T47D (cell line): ENCODE measurements at regions not wholly inside any gene's neighbourhood (a gene's known extent, or its start where the extent isn't known, plus 50 kb on each side); places are given as distances from the start of the nearest gene placed in this dataset.

Experiments
- DNase-seq, 2 experiments: peaks; one replicate each; pipeline versions ENCODE4 v3.0.0 to v3.0.0-alpha.2; 2011 to 2012; ENCODE audit warnings: low read depth in 1 of 2, low spot score in 1 of 2
- JUND ChIP-seq: IDR thresholded peaks from 2 replicates; pipeline ENCODE4 v1.6.1; 2012; ENCODE audit warnings: low read depth
- in situ Hi-C: cut with HindIII; loops from 2 replicates; pipeline ENCODE4 v1.10.0; 2016; ENCODE audit warnings: low sequenced_read_pairs, low pct_unique_long_range_greater_than_20kb

GRCh38 chr5:27571681-27572080 is 533.3 kb upstream of the CDH9 start:
- TF ChIP-seq JUND, result no peak
- in situ Hi-C loops, result no loop called here
- no peak for DNase-seq

DNA sequence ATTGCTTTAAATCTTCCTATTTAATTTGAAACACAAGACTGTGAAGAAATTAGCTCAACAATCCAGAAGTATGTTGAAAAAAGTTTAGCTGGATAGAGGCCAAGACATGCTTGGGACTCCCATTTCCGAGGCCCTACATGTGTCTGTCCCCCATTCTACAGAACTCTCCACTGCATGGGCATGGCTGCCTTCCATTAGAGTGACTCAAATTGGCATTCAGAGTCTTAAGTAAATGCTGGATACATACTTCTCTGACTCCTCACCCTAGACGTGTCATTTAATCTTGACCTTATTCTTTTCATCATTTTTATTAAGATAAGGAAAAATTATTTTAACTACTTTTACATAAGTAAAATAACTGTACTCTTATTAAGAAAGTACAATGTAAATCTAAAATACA is 530.4 kb upstream of the CDH9 start:
- in situ Hi-C loops, result no loop called here
- no peak for DNase-seq
- no peak for TF ChIP-seq JUND

GRCh38 chr5:27561408-27561807 is 523.0 kb upstream of the CDH9 start:
- no peak for TF ChIP-seq JUND
- DNase-seq, result no peak
- in situ Hi-C loops, result no loop called here

DNA sequence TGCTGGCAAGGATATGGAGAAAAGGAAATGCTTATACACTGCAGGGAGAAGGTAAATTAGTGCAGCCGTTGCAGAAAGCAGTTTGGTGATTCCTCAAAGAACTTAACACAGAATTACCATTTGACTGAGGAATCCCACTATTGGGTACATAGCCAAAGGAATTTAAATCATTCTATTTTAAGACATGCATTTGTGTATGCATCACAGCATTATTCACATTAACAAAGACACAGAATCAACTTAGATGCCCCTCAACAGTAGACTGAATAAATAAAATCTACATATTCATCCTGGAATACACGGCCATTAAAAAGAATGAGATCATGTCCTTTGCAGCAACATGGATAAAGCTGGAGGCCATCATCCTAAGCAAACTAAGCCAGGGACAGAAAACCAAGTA is 510.1 kb upstream of the CDH9 start:
- in situ Hi-C loops, result no loop called here
- no peak for DNase-seq
- TF ChIP-seq JUND, result no peak

GRCh38 chr5:27535031-27535557 is 496.7 kb upstream of the CDH9 start:
- in situ Hi-C loops, result no loop called here
- no peak for TF ChIP-seq JUND
- no peak for DNase-seq

GRCh38 chr5:27532305-27532704 is 493.9 kb upstream of the CDH9 start:
- DNase-seq, result no peak
- in situ Hi-C loops, result no loop called here
- no peak for TF ChIP-seq JUND

- in situ Hi-C loops, result no loop called here
- TF ChIP-seq JUND, result no peak
- no peak for DNase-seq
Observed at GRCh38 chr5:27524515-27524914, 486.1 kb upstream of the CDH9 start.

DNA sequence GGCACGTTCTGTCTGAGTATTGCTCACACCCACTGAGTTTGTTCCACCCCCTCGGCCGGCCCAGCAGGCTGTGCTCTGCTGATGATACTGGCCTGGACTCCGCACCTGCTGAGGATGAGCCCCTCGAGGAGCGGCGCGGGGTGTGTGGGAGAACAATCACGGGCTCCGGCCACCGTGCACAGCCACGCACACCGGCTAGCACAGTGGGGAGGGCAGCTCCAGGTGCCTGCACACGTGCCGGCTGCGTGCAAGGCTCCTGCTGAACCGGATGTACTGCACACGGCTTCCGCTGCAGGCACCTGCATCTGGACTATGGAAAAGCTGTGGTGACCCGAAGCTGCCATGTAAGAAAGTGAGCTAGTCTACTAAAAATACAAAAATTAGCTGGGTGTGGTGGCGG is 485.2 kb upstream of the CDH9 start:
- DNase-seq, result no peak
- in situ Hi-C loops, result no loop called here
- TF ChIP-seq JUND, result no peak

- in situ Hi-C loops, result no loop called here
- no peak for DNase-seq
- TF ChIP-seq JUND, result no peak
Observed at GRCh38 chr5:27516437-27516836, 478.1 kb upstream of the CDH9 start.

DNA sequence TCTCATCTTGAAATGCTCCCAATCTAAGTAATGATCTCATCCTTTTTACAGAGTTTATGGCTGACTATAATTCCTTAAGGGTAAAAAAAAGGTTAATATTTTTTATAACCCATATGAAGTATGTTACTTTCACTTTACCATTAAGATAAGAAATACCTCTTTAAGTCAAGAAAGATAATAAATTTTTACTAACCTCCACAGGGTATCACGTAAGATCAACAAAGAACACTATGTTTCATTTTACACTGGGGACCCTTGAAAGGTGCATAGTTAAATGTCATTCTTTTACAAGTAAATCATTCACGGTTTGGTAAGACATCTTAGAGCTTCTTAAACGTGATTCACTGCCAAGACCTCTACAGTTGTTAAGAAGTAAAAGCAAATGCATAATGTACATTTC is 472.7 kb upstream of the CDH9 start:
- TF ChIP-seq JUND, result no peak
- in situ Hi-C loops, result no loop called here
- DNase-seq, result no peak

- DNase-seq, result no peak
- no peak for TF ChIP-seq JUND
- in situ Hi-C loops, result no loop called here
Observed at GRCh38 chr5:27503813-27504212, 465.4 kb upstream of the CDH9 start.

DNA sequence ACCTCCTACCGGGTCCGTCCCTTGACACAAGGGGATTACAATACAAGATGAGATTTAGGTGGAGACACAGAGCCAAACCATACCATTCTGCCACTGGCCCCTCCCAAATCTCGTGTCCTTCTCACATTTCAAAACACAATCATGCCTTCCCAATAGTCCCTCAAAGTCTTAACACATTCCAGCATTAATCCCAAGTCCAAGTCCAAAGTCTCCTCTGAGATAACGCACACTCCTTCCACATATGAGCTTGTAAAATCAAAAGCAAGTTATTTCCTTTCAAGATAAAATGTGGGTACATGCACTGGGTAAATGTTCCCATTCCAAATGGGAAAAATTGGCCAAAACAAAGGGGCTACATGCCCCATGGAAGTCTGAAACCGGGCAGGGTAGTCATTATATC is 463.9 kb upstream of the CDH9 start:
- no peak for DNase-seq
- no peak for TF ChIP-seq JUND
- in situ Hi-C loops, result no loop called here

- no peak for DNase-seq
- TF ChIP-seq JUND, result no peak
- in situ Hi-C loops, result no loop called here
Observed at GRCh38 chr5:27497491-27497890, 459.1 kb upstream of the CDH9 start.

GRCh38 chr5:27494887-27495286 is 456.5 kb upstream of the CDH9 start:
- in situ Hi-C loops, result no loop called here
- TF ChIP-seq JUND, result no peak
- no peak for DNase-seq

DNA sequence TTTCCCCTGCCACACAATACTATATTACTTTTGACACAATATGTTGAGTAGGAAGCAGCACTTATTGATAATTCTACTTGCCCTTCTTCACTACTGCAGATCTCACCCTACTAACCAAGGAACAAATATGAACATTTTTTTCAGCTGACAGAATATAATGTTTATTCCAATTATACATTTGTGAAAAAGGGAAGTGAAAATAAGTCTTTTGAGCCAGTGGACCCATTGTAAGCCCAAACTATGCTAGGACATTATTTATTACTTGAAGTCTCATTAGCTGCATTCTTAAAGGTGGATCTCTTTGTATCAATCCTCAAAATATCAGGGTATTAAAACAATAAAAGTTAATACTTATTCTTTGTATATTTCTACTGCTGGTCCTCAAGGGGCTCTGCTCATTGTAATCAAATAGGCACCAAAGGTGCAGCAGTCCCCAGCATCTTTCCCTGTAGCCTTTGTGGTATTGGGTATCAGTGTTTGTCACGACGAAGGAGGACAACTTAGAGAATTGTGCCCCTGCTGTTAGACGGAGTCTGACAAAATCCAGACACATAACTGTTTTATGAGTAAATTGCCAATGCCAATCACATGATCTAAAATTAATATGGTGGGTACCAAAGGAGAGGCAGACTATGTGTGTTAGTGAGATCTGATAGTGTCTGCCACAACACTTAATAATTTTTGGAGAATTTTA is 453.5 kb upstream of the CDH9 start:
- DNase-seq, result no peak
- in situ Hi-C loops, result no loop called here
- no peak for TF ChIP-seq JUND
